Medulla oblongata (tissue), 1 donor: ENCODE measurements at regions not wholly inside any gene's neighbourhood (a gene's known extent, or its start where the extent isn't known, plus 50 kb on each side); places are given as distances from the start of the nearest gene placed in this dataset.

Experiments
- DNase-seq: peaks from one replicate; pipeline ENCODE4 v3.0.0-alpha.2; 2015; ENCODE audit errors: extremely low spot score

DNA sequence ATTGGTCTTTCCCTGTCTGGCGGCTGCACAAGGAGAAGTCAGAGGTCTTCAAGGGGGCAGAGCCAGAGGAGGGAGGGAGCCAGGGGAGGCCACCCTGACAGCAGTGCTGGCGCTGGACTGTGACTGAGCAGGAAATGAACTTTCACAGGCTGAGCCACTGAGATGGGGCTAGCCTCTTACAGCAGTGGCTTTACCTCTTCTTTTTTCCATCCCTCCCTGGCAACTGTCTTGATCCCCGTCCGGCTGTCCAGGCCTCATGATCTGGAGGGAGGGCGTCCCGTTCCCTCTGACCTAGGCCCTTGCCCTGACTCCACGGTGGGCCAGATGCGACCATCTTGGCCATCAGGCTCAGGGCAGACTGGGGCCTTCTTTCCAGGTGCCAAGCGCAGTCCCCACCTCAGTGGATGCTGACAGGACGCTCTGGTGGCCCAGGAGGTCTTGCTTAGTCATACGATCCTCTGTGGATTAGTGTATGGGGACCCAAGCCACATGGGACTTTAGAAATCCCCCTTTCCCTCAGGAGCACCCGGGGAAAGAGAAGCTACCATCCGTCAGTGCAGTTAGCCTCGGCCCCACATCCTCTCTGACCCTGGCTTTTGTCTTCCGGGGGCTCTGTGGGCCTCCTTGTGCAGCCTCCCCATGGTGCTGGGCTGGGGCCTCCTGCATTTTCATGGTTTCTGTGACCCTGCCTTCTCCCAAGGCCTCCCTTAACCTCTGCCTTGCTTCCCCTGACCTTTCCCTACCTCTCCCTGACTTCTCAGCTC is 57.4 kb upstream of the CCDC167 start:
- DNase-seq, result no peak

DNA sequence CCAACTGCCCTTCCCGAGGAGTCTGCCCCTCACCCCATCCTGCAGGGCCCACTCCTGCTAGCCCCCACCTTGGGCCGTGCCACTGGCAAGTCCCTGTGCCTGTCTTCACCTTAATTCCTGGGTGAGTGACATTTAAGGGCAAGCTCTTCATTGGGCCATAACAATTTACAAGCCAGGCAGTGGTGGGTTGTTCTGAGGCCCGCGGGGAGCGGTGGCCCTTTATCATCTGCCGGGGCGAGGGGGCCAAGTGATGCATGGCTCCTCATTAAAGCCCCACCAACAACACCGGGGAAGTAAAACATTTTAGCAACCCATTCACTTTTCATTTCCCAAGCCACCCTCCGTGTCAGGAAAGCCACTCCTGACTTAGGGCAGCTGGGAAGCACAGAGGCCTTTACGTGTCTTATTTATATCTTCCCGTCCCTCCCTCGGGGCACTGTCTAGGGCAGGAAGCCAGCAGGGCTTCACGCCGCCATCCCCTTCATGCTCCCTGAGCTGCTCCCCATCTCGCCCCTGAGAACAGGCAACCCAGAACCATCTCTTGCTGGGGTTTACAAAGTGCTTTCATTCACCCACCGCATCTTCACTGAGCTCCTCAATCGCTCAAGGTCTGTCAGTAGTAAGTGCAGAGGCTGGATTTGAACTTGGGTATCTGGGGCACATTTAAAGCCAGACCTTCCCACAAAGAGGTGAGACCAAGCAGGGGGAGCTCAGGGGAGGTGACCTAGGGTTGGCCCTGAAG is 55.5 kb upstream of the CCDC167 start:
- DNase-seq, result no peak

GRCh38 chr6:37554480-37554819 is 54.8 kb upstream of the CCDC167 start:
- no peak for DNase-seq

GRCh38 chr6:37552267-37552666 is 52.6 kb upstream of the CCDC167 start:
- DNase-seq, result no peak

DNA sequence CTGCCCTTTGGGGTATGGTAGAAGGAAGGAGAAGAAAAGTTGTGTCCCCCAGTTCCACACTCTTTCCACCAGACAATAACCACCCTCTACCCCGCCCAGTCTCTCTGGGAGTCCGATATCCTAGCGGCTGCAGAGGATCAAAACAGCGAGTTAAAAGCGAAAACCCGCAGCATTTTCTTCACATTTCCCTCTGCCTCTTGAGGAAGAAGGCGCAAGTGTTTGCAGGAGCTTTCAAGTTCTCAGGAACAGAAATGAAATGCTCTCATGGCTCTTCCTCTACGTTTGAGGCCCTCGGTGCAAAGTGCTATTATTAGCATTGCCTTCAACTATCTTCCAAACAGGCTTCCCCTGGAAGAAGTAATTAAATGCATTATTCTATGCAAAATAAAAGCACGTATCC is 52.2 kb upstream of the CCDC167 start:
- no peak for DNase-seq

DNA sequence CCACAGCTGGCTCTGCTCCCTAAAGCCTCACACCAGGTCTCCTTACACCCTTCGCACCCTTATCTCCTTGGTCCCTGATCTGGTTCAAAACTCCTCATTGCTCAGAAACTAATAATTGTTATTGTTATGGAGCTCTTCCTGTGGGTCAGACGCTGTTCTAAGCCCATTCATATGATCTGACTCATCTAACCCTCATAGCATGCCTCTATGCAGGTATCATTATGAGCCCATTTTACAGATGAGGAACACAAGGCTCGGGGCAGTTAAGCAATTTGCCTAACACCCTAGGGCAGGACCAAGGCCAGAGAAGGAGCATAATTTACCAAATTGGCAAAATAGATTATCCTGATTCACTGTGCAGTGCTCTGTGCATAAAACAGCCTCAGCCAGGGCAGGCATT is 51.8 kb upstream of the CCDC167 start:
- no peak for DNase-seq

- no peak for DNase-seq
These were observed 51.3 kb upstream of the CCDC167 start for GRCh38 chr6:37551002-37551401.

GRCh38 chr6:37550191-37550831 is 50.6 kb upstream of the CCDC167 start:
- DNase-seq, result peak; percentile 42

DNA sequence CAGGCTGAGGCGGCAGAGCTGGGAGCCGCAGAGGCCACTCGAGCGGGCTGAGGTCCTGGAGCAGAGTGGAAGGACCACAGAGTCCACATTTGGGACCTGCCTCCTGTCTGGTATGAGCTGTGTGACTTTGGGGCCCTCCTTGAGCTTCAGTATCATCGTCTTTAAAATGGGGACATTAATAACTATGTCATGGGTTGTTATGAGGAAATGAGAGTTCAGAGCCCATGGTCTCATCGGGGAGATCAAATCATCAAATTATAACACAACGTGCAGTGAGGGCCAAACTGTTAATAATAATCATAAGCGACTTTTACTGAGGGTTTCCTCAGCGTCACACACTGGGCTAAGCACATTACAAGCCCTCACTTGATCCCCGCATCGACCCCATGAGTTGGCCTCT is 49.9 kb upstream of the CCDC167 start:
- no peak for DNase-seq
